ENCODE measurements at regions not wholly inside any gene's neighbourhood (a gene's known extent, or its start where the extent isn't known, plus 50 kb on each side); places are given as distances from the start of the nearest gene placed in this dataset.

GRCh38 chr6:18577491-18577890 lies 190.3 kb downstream of the RNF144B start:
- H3K4me3 Mint-ChIP-seq (ENCODE audit: unreplicated experiment) = no peak overlapping the region
- no peak overlapping the region for H3K27ac Mint-ChIP-seq (ENCODE audit: low read depth, unreplicated experiment)
- H3K9me3 Mint-ChIP-seq (ENCODE audit: unreplicated experiment) = no peaks in the 10 kb centered on the region
- peaks cover 46% of the 10 kb centered on the region for H3K27me3 Mint-ChIP-seq (ENCODE audit: insufficient read depth, unreplicated experiment)
- ChIA-PET CTCF (no interaction called here), POLR2A (interaction anchor here (0.6 kb wide), 1 partner anchor 19 kb away, joined by 3 read pairs; no protein-coding TSS in a partner anchor)
- no TSS peak for BruUV-seq (replicated peaks)
- no peaks in the 10 kb centered on the region for H3K4me1 Mint-ChIP-seq (ENCODE audit: insufficient read depth, unreplicated experiment)
- intact Hi-C loops (cut with micrococcal nuclease) = no loop called here
- TF ChIP-seq CTCF (IDR thresholded peaks at IDR 0.05; ENCODE audit: unreplicated experiment) = no peak
- no peaks in the 10 kb centered on the region for H3K36me3 Mint-ChIP-seq (ENCODE audit: insufficient read depth, unreplicated experiment)
- DNase-seq (ENCODE audit: unreplicated experiment) = no peak

GRCh38 chr6:18579166-18579565 lies 192.0 kb downstream of the RNF144B start:
- Mint-ChIP-seq H3K4me1 (ENCODE audit: insufficient read depth, unreplicated experiment) (no peaks in the 10 kb centered on the region), H3K27ac (ENCODE audit: low read depth, unreplicated experiment) (no peak overlapping the region), H3K9me3 (ENCODE audit: unreplicated experiment) (no peaks in the 10 kb centered on the region), H3K27me3 (ENCODE audit: insufficient read depth, unreplicated experiment) (peaks cover 34% of the 10 kb centered on the region), H3K4me3 (ENCODE audit: unreplicated experiment) (no peak overlapping the region), H3K36me3 (ENCODE audit: insufficient read depth, unreplicated experiment) (no peaks in the 10 kb centered on the region)
- CTCF ChIA-PET = interaction anchor here (0.6 to 0.7 kb wide), 4 partner anchors 169 to 1512 kb away, joined by 3 to 4 read pairs (median 3); no protein-coding TSS in a partner anchor
- POLR2A ChIA-PET = no interaction called here
- TF ChIP-seq CTCF (IDR thresholded peaks at IDR 0.05; ENCODE audit: unreplicated experiment) = no peak
- intact Hi-C loops (cut with micrococcal nuclease) = no loop called here
- no TSS peak for BruUV-seq (replicated peaks)
- no peak for DNase-seq (ENCODE audit: unreplicated experiment)

GRCh38 chr6:18579869-18580268 lies 192.7 kb downstream of the RNF144B start:
- ChIA-PET POLR2A (no interaction called here), CTCF (interaction anchor here (0.6 to 0.7 kb wide), 2 partner anchors 418 to 1512 kb away, joined by 3 read pairs; no protein-coding TSS in a partner anchor)
- intact Hi-C loops (cut with micrococcal nuclease) = no loop called here

GRCh38 chr6:18584372-18584771 lies 197.2 kb downstream of the RNF144B start:
- Mint-ChIP-seq H3K27me3 (ENCODE audit: insufficient read depth, unreplicated experiment) (no peaks in the 10 kb centered on the region), H3K36me3 (ENCODE audit: insufficient read depth, unreplicated experiment) (no peaks in the 10 kb centered on the region), H3K4me3 (ENCODE audit: unreplicated experiment) (no peak overlapping the region), H3K27ac (ENCODE audit: low read depth, unreplicated experiment) (no peak overlapping the region), H3K9me3 (ENCODE audit: unreplicated experiment) (no peaks in the 10 kb centered on the region), H3K4me1 (ENCODE audit: insufficient read depth, unreplicated experiment) (peaks cover 6% of the 10 kb centered on the region)
- TF ChIP-seq CTCF (IDR thresholded peaks at IDR 0.05; ENCODE audit: unreplicated experiment) = no peak
- no peak for DNase-seq (ENCODE audit: unreplicated experiment)
- intact Hi-C loops (cut with micrococcal nuclease) = no loop called here
- ChIA-PET POLR2A (no interaction called here), CTCF (no interaction called here)
- no TSS peak for BruUV-seq (replicated peaks)

More at GRCh38 chr6:18579869-18580268, 192.7 kb downstream of the RNF144B start:
- H3K4me3 Mint-ChIP-seq (ENCODE audit: unreplicated experiment) = no peak overlapping the region
- no peaks in the 10 kb centered on the region for H3K36me3 Mint-ChIP-seq (ENCODE audit: insufficient read depth, unreplicated experiment)
- BruUV-seq (replicated peaks) = no TSS peak
- H3K27ac Mint-ChIP-seq (ENCODE audit: low read depth, unreplicated experiment) = no peak overlapping the region
- peaks cover 31% of the 10 kb centered on the region for H3K27me3 Mint-ChIP-seq (ENCODE audit: insufficient read depth, unreplicated experiment)
- H3K9me3 Mint-ChIP-seq (ENCODE audit: unreplicated experiment) = no peaks in the 10 kb centered on the region
- TF ChIP-seq CTCF (IDR thresholded peaks at IDR 0.05; ENCODE audit: unreplicated experiment) = no peak
- no peak for DNase-seq (ENCODE audit: unreplicated experiment)
- H3K4me1 Mint-ChIP-seq (ENCODE audit: insufficient read depth, unreplicated experiment) = peaks cover 1% of the 10 kb centered on the region

Data from MCF 10A (cell line).